A673 (cell line): ENCODE measurements at regions not wholly inside any gene's neighbourhood (a gene's known extent, or its start where the extent isn't known, plus 50 kb on each side); places are given as distances from the start of the nearest gene placed in this dataset.

Source experiments
- EZH2 ChIP-seq: fragments of 200-600 bp; sonication (generic); IDR thresholded peaks from 2 replicates; pipeline ENCODE4 v1.6.1; 2017; ENCODE audit warnings: borderline replicate concordance, low read depth, mild to moderate bottlenecking, mixed read lengths, antibody characterized with exemption, low read length; ENCODE audit not compliant: poor library complexity, severe bottlenecking
- TF ChIP-seq, protein P1 (sequence below): fragments of 300-800, 200-600 bp; sonication (generic); conservative IDR thresholded peaks from 2 replicates; pipeline ENCODE4 v1.5.1; 2017; ENCODE audit warnings: low read depth, mild to moderate bottlenecking, antibody characterized with exemption, low read length, moderate library complexity, mixed read lengths

DNA sequence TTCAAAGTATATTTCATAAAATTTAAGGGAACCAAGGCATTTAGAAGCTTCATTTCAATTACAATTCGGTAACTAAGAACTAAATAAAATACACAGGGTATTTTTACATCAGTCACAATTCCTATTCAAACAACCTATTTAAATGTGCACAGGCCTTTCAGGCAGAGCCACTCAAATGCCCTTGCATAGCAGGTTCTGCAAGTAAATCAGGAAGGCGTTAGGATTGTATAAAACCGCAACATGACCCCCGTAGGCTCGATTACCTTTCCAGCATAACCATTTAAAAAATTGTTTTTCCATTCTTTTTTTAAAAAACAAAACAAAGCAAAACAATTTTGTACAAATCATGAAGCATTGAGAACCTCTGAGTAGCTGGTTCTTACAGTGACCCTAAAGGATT, 289.9 kb upstream of the SP8 start:
- TF ChIP-seq, protein P1, sequence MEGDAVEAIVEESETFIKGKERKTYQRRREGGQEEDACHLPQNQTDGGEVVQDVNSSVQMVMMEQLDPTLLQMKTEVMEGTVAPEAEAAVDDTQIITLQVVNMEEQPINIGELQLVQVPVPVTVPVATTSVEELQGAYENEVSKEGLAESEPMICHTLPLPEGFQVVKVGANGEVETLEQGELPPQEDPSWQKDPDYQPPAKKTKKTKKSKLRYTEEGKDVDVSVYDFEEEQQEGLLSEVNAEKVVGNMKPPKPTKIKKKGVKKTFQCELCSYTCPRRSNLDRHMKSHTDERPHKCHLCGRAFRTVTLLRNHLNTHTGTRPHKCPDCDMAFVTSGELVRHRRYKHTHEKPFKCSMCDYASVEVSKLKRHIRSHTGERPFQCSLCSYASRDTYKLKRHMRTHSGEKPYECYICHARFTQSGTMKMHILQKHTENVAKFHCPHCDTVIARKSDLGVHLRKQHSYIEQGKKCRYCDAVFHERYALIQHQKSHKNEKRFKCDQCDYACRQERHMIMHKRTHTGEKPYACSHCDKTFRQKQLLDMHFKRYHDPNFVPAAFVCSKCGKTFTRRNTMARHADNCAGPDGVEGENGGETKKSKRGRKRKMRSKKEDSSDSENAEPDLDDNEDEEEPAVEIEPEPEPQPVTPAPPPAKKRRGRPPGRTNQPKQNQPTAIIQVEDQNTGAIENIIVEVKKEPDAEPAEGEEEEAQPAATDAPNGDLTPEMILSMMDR = no peak
- TF ChIP-seq EZH2 = no peak
